WTC11 (cell line): ENCODE measurements at regions not wholly inside any gene's neighbourhood (a gene's known extent, or its start where the extent isn't known, plus 50 kb on each side); places are given as distances from the start of the nearest gene placed in this dataset.

Experiments used
- ATAC-seq: fragments of 200-7000 bp; cut with Tn5 transposase; 2 replicates; pipeline ENCODE4 v1.10.0; 2021; ENCODE audit warnings: mild to moderate bottlenecking, moderate library complexity
- CTCF ChIA-PET: fragments of 300-600 bp; sonication (Branson Sonifier 250); formaldehyde crosslinking; loops from one replicate; lab custom pipeline; 2021; ENCODE audit warnings: antibody characterized with exemption; lab: Charles Lee
- POLR2A ChIA-PET: fragments of 350-600 bp; sonication (Branson Sonifier 250); formaldehyde crosslinking; loops from one replicate; lab custom pipeline; 2021; ENCODE audit warnings: antibody characterized with exemption; lab: Charles Lee
- DNase-seq: peaks from one replicate; pipeline ENCODE4 v3.0.0; 2021; ENCODE audit warnings: low spot score
- H3K27ac Mint-ChIP-seq: 2 replicates; pipeline ENCODE4 v1.8.0; 2021; ENCODE audit warnings: mixed read lengths
- H3K27me3 Mint-ChIP-seq: 2 replicates; pipeline ENCODE4 v1.8.0; 2021; ENCODE audit warnings: low read depth, mild to moderate bottlenecking, moderate library complexity, mixed read lengths
- H3K36me3 Mint-ChIP-seq: 2 replicates; pipeline ENCODE4 v1.8.0; 2021; ENCODE audit warnings: mixed read lengths
- H3K4me1 Mint-ChIP-seq: 2 replicates; pipeline ENCODE4 v1.8.0; 2022; ENCODE audit warnings: mixed read lengths
- H3K4me3 Mint-ChIP-seq: 2 replicates; pipeline ENCODE4 v1.8.0; 2021; ENCODE audit warnings: mild to moderate bottlenecking, moderate library complexity, mixed read lengths
- H3K9me3 Mint-ChIP-seq: 2 replicates; pipeline ENCODE4 v1.8.0; 2021; ENCODE audit warnings: mixed read lengths
- EMX1 ChIP-seq: fragments of 250-450 bp; sonication (Bioruptor Pico); IDR thresholded peaks from 2 replicates; pipeline ENCODE4 v1.8.0; 2021; ENCODE audit warnings: mild to moderate bottlenecking
- GABPB1 ChIP-seq: sonication (generic); formaldehyde crosslinking; IDR thresholded peaks from 2 replicates; pipeline ENCODE4 v1.8.1; 2023; ENCODE audit warnings: mild to moderate bottlenecking, missing genetic modification reagents
- NFE2L1 ChIP-seq: sonication (generic); formaldehyde crosslinking; IDR thresholded peaks from 2 replicates; pipeline ENCODE4 v1.8.1; 2023; ENCODE audit warnings: missing genetic modification reagents
- NR3C1 ChIP-seq: sonication (generic); formaldehyde crosslinking; conservative IDR thresholded peaks from 2 replicates; pipeline ENCODE4 v1.8.1; 2023; ENCODE audit warnings: low read depth, mild to moderate bottlenecking, missing genetic modification reagents
- SMAD3 ChIP-seq: sonication (generic); formaldehyde crosslinking; IDR thresholded peaks from 2 replicates; pipeline ENCODE4 v1.8.0; 2022; ENCODE audit warnings: missing genetic modification reagents, mild to moderate bottlenecking, borderline replicate concordance
- TCF7 ChIP-seq: sonication (generic); formaldehyde crosslinking; IDR thresholded peaks from 2 replicates; pipeline ENCODE4 v1.8.0; 2022; ENCODE audit warnings: mild to moderate bottlenecking, low read depth, missing genetic modification reagents, moderate library complexity
- TEAD4 ChIP-seq: sonication (generic); formaldehyde crosslinking; IDR thresholded peaks from 2 replicates; pipeline ENCODE4 v1.8.0; 2022; ENCODE audit warnings: mild to moderate bottlenecking, missing genetic modification reagents
- ZNF416 ChIP-seq: fragments of 250-450 bp; sonication (Bioruptor Pico); IDR thresholded peaks from 2 replicates; pipeline ENCODE4 v1.9.0; 2021; ENCODE audit warnings: mild to moderate bottlenecking, inconsistent platforms
- TF ChIP-seq, protein P1 (sequence below): fragments of 250-450 bp; sonication (Bioruptor Pico); IDR thresholded peaks from 2 replicates; pipeline ENCODE4 v1.9.0; 2021; ENCODE audit warnings: mild to moderate bottlenecking, borderline replicate concordance
- TF ChIP-seq, protein P2 (sequence below): sonication (generic); formaldehyde crosslinking; IDR thresholded peaks from 2 replicates; pipeline ENCODE4 v1.8.0; 2023; ENCODE audit warnings: missing genetic modification reagents
- TF ChIP-seq, protein P3 (sequence below): sonication (generic); formaldehyde crosslinking; IDR thresholded peaks from 2 replicates; pipeline ENCODE4 v1.8.0; 2022; ENCODE audit warnings: mild to moderate bottlenecking, missing genetic modification reagents
- TF ChIP-seq, protein P4 (sequence below): sonication (generic); formaldehyde crosslinking; IDR thresholded peaks from 2 replicates; pipeline ENCODE4 v1.8.0; 2023; ENCODE audit warnings: missing genetic modification reagents, mild to moderate bottlenecking, borderline replicate concordance

DNA sequence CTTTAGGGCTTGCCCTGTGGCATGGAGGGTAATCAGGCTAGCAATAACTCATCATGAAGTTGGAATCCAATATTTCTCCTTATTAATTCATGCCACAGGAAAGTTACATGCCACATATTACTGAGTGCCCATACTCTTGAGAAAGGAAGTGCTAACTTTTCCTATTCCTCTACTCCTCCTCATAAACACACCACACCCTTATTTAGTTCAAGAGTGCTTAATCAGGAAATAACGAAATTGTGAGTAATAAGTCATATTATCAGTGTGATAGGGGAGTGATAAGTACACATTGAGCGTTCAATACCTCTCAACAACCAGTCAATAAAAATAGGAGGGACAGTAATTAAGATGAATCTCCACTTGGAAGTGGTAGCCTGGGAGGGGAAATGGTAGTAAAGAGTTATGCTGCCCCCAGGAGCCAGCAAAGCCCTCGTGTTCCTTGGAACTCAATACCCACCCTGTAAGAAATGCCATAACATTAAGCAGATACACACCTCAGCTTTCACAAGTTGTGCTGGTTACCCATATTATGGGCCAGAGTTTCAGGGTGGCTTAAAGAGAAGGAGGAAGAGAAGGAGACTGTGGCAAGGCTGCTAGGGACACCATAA is 410.0 kb upstream of the NR3C2 start (continued):
- TF ChIP-seq, protein P1, sequence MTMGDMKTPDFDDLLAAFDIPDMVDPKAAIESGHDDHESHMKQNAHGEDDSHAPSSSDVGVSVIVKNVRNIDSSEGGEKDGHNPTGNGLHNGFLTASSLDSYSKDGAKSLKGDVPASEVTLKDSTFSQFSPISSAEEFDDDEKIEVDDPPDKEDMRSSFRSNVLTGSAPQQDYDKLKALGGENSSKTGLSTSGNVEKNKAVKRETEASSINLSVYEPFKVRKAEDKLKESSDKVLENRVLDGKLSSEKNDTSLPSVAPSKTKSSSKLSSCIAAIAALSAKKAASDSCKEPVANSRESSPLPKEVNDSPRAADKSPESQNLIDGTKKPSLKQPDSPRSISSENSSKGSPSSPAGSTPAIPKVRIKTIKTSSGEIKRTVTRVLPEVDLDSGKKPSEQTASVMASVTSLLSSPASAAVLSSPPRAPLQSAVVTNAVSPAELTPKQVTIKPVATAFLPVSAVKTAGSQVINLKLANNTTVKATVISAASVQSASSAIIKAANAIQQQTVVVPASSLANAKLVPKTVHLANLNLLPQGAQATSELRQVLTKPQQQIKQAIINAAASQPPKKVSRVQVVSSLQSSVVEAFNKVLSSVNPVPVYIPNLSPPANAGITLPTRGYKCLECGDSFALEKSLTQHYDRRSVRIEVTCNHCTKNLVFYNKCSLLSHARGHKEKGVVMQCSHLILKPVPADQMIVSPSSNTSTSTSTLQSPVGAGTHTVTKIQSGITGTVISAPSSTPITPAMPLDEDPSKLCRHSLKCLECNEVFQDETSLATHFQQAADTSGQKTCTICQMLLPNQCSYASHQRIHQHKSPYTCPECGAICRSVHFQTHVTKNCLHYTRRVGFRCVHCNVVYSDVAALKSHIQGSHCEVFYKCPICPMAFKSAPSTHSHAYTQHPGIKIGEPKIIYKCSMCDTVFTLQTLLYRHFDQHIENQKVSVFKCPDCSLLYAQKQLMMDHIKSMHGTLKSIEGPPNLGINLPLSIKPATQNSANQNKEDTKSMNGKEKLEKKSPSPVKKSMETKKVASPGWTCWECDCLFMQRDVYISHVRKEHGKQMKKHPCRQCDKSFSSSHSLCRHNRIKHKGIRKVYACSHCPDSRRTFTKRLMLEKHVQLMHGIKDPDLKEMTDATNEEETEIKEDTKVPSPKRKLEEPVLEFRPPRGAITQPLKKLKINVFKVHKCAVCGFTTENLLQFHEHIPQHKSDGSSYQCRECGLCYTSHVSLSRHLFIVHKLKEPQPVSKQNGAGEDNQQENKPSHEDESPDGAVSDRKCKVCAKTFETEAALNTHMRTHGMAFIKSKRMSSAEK (CRISPR knock-in tag): no peak
- TF ChIP-seq SMAD3 (CRISPR knock-in tag): no peak
- TF ChIP-seq, protein P2, sequence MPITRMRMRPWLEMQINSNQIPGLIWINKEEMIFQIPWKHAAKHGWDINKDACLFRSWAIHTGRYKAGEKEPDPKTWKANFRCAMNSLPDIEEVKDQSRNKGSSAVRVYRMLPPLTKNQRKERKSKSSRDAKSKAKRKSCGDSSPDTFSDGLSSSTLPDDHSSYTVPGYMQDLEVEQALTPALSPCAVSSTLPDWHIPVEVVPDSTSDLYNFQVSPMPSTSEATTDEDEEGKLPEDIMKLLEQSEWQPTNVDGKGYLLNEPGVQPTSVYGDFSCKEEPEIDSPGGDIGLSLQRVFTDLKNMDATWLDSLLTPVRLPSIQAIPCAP (CRISPR knock-in tag): no peak
- TF ChIP-seq TEAD4 (CRISPR knock-in tag): no peak
- TF ChIP-seq TCF7 (CRISPR knock-in tag): no peak
- no peak for TF ChIP-seq NFE2L1 (CRISPR knock-in tag)
- no peak for TF ChIP-seq ZNF416
- TF ChIP-seq, protein P3, sequence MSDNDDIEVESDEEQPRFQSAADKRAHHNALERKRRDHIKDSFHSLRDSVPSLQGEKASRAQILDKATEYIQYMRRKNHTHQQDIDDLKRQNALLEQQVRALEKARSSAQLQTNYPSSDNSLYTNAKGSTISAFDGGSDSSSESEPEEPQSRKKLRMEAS: no peak

DNA sequence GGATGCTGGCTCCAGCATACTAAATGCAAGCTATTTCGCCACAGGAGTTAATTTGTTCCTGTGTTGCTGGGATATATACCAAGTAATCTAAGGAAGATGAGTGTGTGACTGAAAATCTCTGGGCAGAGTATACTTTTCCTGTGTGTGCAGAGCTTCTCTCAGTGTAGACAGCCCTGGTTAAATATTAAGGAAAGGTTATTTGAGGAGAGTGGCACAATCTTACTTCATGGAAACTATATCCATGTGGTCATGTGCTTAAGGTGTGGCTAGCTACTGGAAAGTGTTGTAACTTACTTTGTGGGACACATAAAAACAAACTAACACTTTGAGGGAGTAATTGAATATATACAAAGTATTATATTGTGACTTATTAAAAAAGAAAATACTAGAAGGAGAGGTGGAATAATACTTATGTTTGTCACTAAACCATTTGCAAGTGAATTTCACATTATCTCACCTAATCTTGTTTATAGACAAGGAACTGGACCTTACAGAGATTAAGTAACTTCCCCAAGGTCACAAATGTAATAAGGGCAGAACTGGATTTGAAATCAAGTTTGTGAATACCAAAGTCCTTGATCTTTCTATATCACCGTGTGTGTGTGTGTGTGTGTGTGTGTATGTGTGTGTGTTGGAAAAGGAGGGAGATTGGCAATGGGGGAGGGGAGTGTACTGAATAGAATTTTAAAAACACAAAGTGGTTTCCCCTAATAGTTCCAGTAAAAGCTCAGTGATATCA is 408.2 kb upstream of the NR3C2 start:
- Mint-ChIP-seq H3K4me3 (no peak overlapping the region), H3K9me3 (peaks cover 8% of the 10 kb centered on the region; the same call in 1 of the 2 replicates), H3K27me3 (no peaks in the 10 kb centered on the region), H3K36me3 (no peaks in the 10 kb centered on the region), H3K4me1 (peaks cover 26% of the 10 kb centered on the region), H3K27ac (no peak overlapping the region)
- ChIA-PET CTCF (no interaction called here), POLR2A (no interaction called here)
- no peak for DNase-seq
- TF ChIP-seq TCF7 (CRISPR knock-in tag) (no peak), GABPB1 (no peak), EMX1 (CRISPR knock-in tag) (no peak), NR3C1 (CRISPR knock-in tag) (no peak)
- TF ChIP-seq, protein P4, sequence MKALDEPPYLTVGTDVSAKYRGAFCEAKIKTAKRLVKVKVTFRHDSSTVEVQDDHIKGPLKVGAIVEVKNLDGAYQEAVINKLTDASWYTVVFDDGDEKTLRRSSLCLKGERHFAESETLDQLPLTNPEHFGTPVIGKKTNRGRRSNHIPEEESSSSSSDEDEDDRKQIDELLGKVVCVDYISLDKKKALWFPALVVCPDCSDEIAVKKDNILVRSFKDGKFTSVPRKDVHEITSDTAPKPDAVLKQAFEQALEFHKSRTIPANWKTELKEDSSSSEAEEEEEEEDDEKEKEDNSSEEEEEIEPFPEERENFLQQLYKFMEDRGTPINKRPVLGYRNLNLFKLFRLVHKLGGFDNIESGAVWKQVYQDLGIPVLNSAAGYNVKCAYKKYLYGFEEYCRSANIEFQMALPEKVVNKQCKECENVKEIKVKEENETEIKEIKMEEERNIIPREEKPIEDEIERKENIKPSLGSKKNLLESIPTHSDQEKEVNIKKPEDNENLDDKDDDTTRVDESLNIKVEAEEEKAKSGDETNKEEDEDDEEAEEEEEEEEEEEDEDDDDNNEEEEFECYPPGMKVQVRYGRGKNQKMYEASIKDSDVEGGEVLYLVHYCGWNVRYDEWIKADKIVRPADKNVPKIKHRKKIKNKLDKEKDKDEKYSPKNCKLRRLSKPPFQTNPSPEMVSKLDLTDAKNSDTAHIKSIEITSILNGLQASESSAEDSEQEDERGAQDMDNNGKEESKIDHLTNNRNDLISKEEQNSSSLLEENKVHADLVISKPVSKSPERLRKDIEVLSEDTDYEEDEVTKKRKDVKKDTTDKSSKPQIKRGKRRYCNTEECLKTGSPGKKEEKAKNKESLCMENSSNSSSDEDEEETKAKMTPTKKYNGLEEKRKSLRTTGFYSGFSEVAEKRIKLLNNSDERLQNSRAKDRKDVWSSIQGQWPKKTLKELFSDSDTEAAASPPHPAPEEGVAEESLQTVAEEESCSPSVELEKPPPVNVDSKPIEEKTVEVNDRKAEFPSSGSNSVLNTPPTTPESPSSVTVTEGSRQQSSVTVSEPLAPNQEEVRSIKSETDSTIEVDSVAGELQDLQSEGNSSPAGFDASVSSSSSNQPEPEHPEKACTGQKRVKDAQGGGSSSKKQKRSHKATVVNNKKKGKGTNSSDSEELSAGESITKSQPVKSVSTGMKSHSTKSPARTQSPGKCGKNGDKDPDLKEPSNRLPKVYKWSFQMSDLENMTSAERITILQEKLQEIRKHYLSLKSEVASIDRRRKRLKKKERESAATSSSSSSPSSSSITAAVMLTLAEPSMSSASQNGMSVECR (CRISPR knock-in tag): no peak
- TF ChIP-seq, protein P1 (CRISPR knock-in tag): no peak
- no peak for ATAC-seq
